DMS153 (cell line): ENCODE measurements at regions not wholly inside any gene's neighbourhood (a gene's known extent, or its start where the extent isn't known, plus 50 kb on each side); places are given as distances from the start of the nearest gene placed in this dataset.

Source experiments
- DNase-seq: peaks from one replicate; lab custom pipeline; 2025; lab: John Stamatoyannopoulos, UW

GRCh38 chr21:27114111-27114510 is 147.2 kb upstream of the ADAMTS5 start:
- no peak for DNase-seq

GRCh38 chr21:27112186-27112585 is 145.3 kb upstream of the ADAMTS5 start:
- no peak for DNase-seq

- no peak for DNase-seq
These were observed 144.1 kb upstream of the ADAMTS5 start for GRCh38 chr21:27110956-27111355.

- DNase-seq: no peak
These were observed 141.8 kb upstream of the ADAMTS5 start for GRCh38 chr21:27108701-27109100.

- DNase-seq: no peak
These were observed 141.3 kb upstream of the ADAMTS5 start for GRCh38 chr21:27108228-27108627.

- DNase-seq: no peak
These were observed 138.1 kb upstream of the ADAMTS5 start for GRCh38 chr21:27104846-27105431.

- DNase-seq: no peak
These were observed 136.9 kb upstream of the ADAMTS5 start for GRCh38 chr21:27103768-27104167.

GRCh38 chr21:27101523-27101922 is 134.6 kb upstream of the ADAMTS5 start:
- no peak for DNase-seq

GRCh38 chr21:27094184-27094948 is 127.5 kb upstream of the ADAMTS5 start:
- no peak for DNase-seq

- DNase-seq: no peak
These were observed 119.7 kb upstream of the ADAMTS5 start for GRCh38 chr21:27086630-27087029.

GRCh38 chr21:27086186-27086585 is 119.3 kb upstream of the ADAMTS5 start:
- DNase-seq: no peak

- DNase-seq: no peak
These were observed 118.5 kb upstream of the ADAMTS5 start for GRCh38 chr21:27085387-27085786.

- DNase-seq: no peak
These were observed 116.3 kb upstream of the ADAMTS5 start for GRCh38 chr21:27083144-27083543.

- no peak for DNase-seq
These were observed 115.6 kb upstream of the ADAMTS5 start for GRCh38 chr21:27082431-27083010.

- no peak for DNase-seq
These were observed 112.8 kb upstream of the ADAMTS5 start for GRCh38 chr21:27079636-27080240.

GRCh38 chr21:27078915-27079314 is 112.0 kb upstream of the ADAMTS5 start:
- DNase-seq: no peak

- no peak for DNase-seq
These were observed 110.6 kb upstream of the ADAMTS5 start for GRCh38 chr21:27077501-27077900.

- no peak for DNase-seq
These were observed 109.1 kb upstream of the ADAMTS5 start for GRCh38 chr21:27076025-27076424.

- no peak for DNase-seq
These were observed 104.2 kb upstream of the ADAMTS5 start for GRCh38 chr21:27070861-27071670.

- DNase-seq: no peak
These were observed 101.9 kb upstream of the ADAMTS5 start for GRCh38 chr21:27068811-27069210.

GRCh38 chr21:27067226-27067625 is 100.3 kb upstream of the ADAMTS5 start:
- DNase-seq: no peak

GRCh38 chr21:27062443-27062842 is 95.6 kb upstream of the ADAMTS5 start:
- no peak for DNase-seq
